ENCODE measurements at regions not wholly inside any gene's neighbourhood (a gene's known extent, or its start where the extent isn't known, plus 50 kb on each side); places are given as distances from the start of the nearest gene placed in this dataset.
A peak's percentile ranks its signal among the peaks of the same experiment; 100 is the strongest.
"Not testable (repeated sequence)": the region's sequence is repeated elsewhere in the genome, so short reads cannot be mapped to it uniquely, and the experiment has no call there.

DNA sequence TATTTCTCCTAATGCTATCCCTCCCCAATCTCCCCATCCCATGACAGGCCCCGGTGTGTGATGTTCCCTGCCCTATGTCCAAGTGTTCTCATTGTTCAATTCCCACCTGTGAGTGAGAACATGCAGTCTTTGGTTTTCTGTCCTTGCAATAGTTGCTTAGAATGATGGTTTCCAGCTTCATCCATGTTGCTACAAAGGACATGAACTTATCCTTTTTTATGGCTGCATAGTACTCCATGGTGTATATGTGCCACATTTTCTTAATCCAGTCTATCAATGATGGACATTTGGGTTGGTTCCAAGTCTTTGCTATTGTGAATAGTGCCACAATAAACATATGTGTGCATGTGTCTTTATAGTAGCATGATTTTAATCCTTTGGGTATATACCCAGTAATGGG, 51.3 kb upstream of the RIOK2 start:
- WGBS = 100% methylated on average over 1 of the region's 1 CpG
- not testable (repeated sequence) for DNase-seq (ENCODE audit: extremely low spot score); H3K4me1 ChIP-seq; H3K4me3 ChIP-seq; H3K36me3 ChIP-seq; H3K9me3 ChIP-seq; H3K27me3 ChIP-seq; H3K27ac ChIP-seq (replicated peaks in 1 of 4)
- intact Hi-C loops (cut with DNase I) = loop anchor here (5.0 kb wide), 2 partner anchors 303 to 1593 kb away; no protein-coding TSS in a partner anchor

DNA sequence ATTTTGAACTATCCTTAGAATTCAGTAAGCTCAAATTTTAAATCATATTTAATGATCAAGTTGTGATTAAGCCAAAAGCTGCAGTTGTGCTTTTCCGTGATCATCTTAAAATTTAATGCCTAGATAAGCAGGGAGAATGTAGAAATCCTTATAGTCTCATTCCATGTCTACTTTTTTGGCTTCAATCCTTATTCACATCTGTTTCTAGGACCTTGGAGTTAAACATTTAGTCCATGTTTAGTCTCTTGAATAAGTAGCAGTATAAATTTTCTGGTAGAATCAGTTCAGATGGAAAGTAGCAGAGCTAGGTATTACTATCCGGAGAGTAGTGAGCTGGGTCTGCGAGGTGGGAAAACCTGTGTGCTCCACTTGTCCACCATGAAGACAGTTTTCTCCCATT, 59.3 kb upstream of the RIOK2 start:
- peaks cover 0 to 4% (median 0%) of the 10 kb centered on the region in 4 donors for H3K9me3 ChIP-seq

DNA sequence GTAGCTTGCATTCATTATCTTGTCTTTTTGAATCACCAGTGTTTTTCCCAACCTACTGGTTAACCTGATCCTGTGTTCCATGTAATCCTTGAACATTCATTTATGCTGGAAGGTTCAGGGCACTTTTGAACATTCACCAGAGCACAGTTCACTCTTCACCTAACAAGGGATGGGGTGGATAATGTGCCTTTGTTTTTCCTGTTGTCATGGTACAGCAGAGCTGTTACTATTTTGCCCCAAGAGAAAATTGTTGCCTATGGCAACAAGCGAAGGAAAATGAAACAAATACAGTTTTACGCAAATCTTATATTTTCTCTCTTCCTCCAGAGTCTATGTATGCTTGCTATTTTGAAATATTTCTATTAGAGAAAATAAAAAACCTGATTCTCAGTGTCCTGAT, 60.3 kb upstream of the RIOK2 start:
- Histone ChIP-seq H3K4me1 (peaks cover 0 to 30% (median 14%) of the 10 kb centered on the region in 4 donors), H3K27me3 (no peaks in the 10 kb centered on the region), H3K9me3 (peaks cover 0 to 4% (median 0%) of the 10 kb centered on the region in 4 donors), H3K27ac (replicated peaks in 1 of 4) (peak overlapping the region in 3 of 4 donors; percentile 7 to 41 (median 32)), H3K4me3 (no peak overlapping the region), H3K36me3 (no peaks in the 10 kb centered on the region)
- WGBS = 44% methylated on average over 2 of the region's 2 CpGs
- intact Hi-C loops (cut with DNase I) = no loop called here
- no peak for DNase-seq (ENCODE audit: extremely low spot score)
- TF ChIP-seq EP300 (IDR thresholded peaks at IDR 0.05) (no peak), POLR2A (IDR thresholded peaks at IDR 0.05; ENCODE audit: low read depth) (no peak), POLR2AphosphoS5 (IDR thresholded peaks at IDR 0.05) (no peak)
- TF ChIP-seq, protein P1, sequence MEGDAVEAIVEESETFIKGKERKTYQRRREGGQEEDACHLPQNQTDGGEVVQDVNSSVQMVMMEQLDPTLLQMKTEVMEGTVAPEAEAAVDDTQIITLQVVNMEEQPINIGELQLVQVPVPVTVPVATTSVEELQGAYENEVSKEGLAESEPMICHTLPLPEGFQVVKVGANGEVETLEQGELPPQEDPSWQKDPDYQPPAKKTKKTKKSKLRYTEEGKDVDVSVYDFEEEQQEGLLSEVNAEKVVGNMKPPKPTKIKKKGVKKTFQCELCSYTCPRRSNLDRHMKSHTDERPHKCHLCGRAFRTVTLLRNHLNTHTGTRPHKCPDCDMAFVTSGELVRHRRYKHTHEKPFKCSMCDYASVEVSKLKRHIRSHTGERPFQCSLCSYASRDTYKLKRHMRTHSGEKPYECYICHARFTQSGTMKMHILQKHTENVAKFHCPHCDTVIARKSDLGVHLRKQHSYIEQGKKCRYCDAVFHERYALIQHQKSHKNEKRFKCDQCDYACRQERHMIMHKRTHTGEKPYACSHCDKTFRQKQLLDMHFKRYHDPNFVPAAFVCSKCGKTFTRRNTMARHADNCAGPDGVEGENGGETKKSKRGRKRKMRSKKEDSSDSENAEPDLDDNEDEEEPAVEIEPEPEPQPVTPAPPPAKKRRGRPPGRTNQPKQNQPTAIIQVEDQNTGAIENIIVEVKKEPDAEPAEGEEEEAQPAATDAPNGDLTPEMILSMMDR (IDR thresholded peaks at IDR 0.05) = no peak

More for the DNA sequence above, 59.3 kb upstream of the RIOK2 start:
- intact Hi-C loops (cut with DNase I) = no loop called here
- peaks cover 0 to 30% (median 14%) of the 10 kb centered on the region in 4 donors for H3K4me1 ChIP-seq
- DNase-seq (ENCODE audit: extremely low spot score) = no peak
- WGBS = 58% methylated on average over 3 of the region's 3 CpGs
- no peak overlapping the region for H3K4me3 ChIP-seq
- peak overlapping the region in 1 of 4 donors; percentile 41 for H3K27ac ChIP-seq (replicated peaks in 1 of 4)
- H3K27me3 ChIP-seq = no peaks in the 10 kb centered on the region
- H3K36me3 ChIP-seq = no peaks in the 10 kb centered on the region
- TF ChIP-seq EP300 (IDR thresholded peaks at IDR 0.05) (no peak), POLR2AphosphoS5 (IDR thresholded peaks at IDR 0.05) (no peak), POLR2A (IDR thresholded peaks at IDR 0.05; ENCODE audit: low read depth) (no peak)
- TF ChIP-seq, protein P1 (IDR thresholded peaks at IDR 0.05) = no peak

DNA sequence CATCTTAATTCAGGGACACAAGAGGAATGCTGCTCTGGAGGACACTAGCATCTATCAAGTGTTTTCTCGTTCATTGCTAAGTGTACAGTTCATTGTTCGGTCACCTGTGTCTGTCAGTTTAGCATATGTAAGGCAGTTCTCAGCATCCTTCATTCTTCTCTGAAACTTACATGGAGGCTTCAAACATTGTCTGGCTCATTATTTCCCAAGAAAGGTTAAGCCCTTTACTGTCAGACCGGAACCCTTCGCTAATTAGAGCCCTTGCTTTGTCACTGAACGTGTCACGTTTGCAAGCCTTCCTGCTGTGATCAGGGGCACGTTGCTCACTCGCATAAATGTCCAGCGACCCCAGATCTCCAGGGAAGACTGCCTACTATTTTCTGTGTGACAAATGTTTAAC, 62.3 kb upstream of the RIOK2 start:
- WGBS = 86% methylated on average over 9 of the region's 9 CpGs
- DNase-seq (ENCODE audit: extremely low spot score) = no peak

DNA sequence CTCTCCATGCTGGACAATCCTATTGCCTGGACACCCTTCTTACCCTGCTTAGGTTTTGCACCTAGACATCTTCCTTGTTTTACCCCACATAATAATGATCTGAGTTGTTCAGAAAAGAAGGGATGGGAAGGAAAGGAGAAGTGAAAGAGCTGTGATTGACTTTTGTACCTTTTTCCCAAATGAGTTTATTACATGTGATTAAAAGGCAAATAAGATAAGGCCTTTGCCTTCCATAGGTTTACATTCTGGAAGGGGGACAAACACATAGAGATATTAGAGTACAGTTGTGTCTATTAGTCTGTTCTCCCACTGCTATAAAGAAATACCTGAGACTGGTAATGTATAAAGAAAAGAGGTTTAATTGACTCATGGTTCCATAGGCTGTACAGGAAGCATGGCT, 67.1 kb upstream of the RIOK2 start:
- TF ChIP-seq POLR2AphosphoS5 (IDR thresholded peaks at IDR 0.05) (no peak), EP300 (IDR thresholded peaks at IDR 0.05) (no peak), POLR2A (IDR thresholded peaks at IDR 0.05; ENCODE audit: low read depth) (no peak)
- TF ChIP-seq, protein P1 (IDR thresholded peaks at IDR 0.05) = no peak
- no peak overlapping the region for H3K4me3 ChIP-seq
- H3K36me3 ChIP-seq = no peaks in the 10 kb centered on the region
- H3K27me3 ChIP-seq = no peaks in the 10 kb centered on the region
- no peak overlapping the region for H3K27ac ChIP-seq (replicated peaks in 1 of 4)
- H3K9me3 ChIP-seq = peaks cover 0 to 5% (median 2%) of the 10 kb centered on the region in 4 donors
- intact Hi-C loops (cut with DNase I) = no loop called here
- DNase-seq (ENCODE audit: extremely low spot score) = no peak
- H3K4me1 ChIP-seq = no peaks in the 10 kb centered on the region

More for the DNA sequence above, 62.3 kb upstream of the RIOK2 start:
- intact Hi-C loops (cut with DNase I) = no loop called here
- Histone ChIP-seq H3K9me3 (no peaks in the 10 kb centered on the region), H3K4me1 (peaks cover 0 to 30% (median 14%) of the 10 kb centered on the region in 4 donors), H3K27ac (replicated peaks in 1 of 4) (no peak overlapping the region), H3K27me3 (no peaks in the 10 kb centered on the region), H3K36me3 (no peaks in the 10 kb centered on the region), H3K4me3 (no peak overlapping the region)
- no peak for TF ChIP-seq POLR2AphosphoS5 (IDR thresholded peaks at IDR 0.05)
- no peak for TF ChIP-seq EP300 (IDR thresholded peaks at IDR 0.05)
- TF ChIP-seq, protein P1 (IDR thresholded peaks at IDR 0.05) = no peak
- no peak for TF ChIP-seq POLR2A (IDR thresholded peaks at IDR 0.05; ENCODE audit: low read depth)
